GM12878 (cell line): ENCODE measurements at regions not wholly inside any gene's neighbourhood (a gene's known extent, or its start where the extent isn't known, plus 50 kb on each side); places are given as distances from the start of the nearest gene placed in this dataset.

ENCODE experiments used
- ATAC-seq: fragments of 200-7000 bp; cut with Tn5 transposase; 3 replicates; pipeline ENCODE4 v1.9.1; 2020; ENCODE audit warnings: mild to moderate bottlenecking, moderate library complexity
- BruUV-seq: library from RNA; stranded (reverse); fragments of 400-500 nt; replicated peaks from 2 replicates; lab custom pipeline; 2021; lab: Mats Ljungman, UMichigan
- CTCF ChIA-PET: fragments of 300-600 bp; sonication (Branson Sonifier 250); formaldehyde crosslinking; extraction: SDS; loops from one replicate; lab custom pipeline; 2021; ENCODE audit warnings: inconsistent platforms; lab: Yijun Ruan, JAX
- POLR2A ChIA-PET: fragments of 350-600 bp; formaldehyde crosslinking; extraction: SDS; loops from one replicate; lab custom pipeline; 2021; ENCODE audit warnings: inconsistent platforms; lab: Charles Lee
- RAD21 ChIA-PET: fragments of 300-600 bp; sonication (Branson Sonifier 250); formaldehyde crosslinking; loops from one replicate; lab custom pipeline; 2023; ENCODE audit warnings: antibody characterized with exemption; ENCODE audit not compliant: unreplicated experiment; lab: Charles Lee
- SMC1A ChIA-PET: fragments of 300-600 bp; sonication (Branson Sonifier 250); formaldehyde crosslinking; loops from one replicate; lab custom pipeline; 2023; ENCODE audit not compliant: unreplicated experiment, uncharacterized antibody; lab: Charles Lee
- DNase-seq: peaks from one replicate; pipeline ENCODE4 v3.0.0-alpha.2; 2011; ENCODE audit warnings: low read depth, low spot score
- FAIRE-seq: peaks from 3 replicates; lab custom pipeline; 2011; peaks lifted over from hg19 to GRCh38; lab: Jason Lieb, UNC
- H2AFZ ChIP-seq: 2 replicates; pipeline ENCODE4 v1.6.0; 2011; ENCODE audit warnings: low read depth, low read length, control low read depth; ENCODE audit not compliant: control insufficient read depth
- H3K27ac ChIP-seq: 2 replicates; pipeline ENCODE4 v1.5.1; 2011; ENCODE audit warnings: control low read depth; ENCODE audit not compliant: control insufficient read depth, insufficient read depth
- H3K27me3 ChIP-seq, 2 experiments: replicated peaks in 1 of 2; 2 replicates each; pipeline versions ENCODE4 v1.6.0 to v1.6.1; 2011; ENCODE audit warnings: low read length in 1 of 2; ENCODE audit not compliant: control insufficient read depth in 2 of 2, insufficient read depth in 2 of 2
- H3K36me3 ChIP-seq, 2 experiments: 2 replicates each; pipeline ENCODE4 v1.5.1; 2011; ENCODE audit warnings: low read length in 1 of 2; ENCODE audit not compliant: control insufficient read depth in 2 of 2, insufficient read depth in 2 of 2
- H3K4me1 ChIP-seq: 2 replicates; pipeline ENCODE4 v1.6.1; 2011; ENCODE audit warnings: mild to moderate bottlenecking, low read length, moderate library complexity, mixed read lengths; ENCODE audit not compliant: control insufficient read depth, insufficient read depth
- H3K4me2 ChIP-seq: 2 replicates; pipeline ENCODE4 v1.6.0; 2011; ENCODE audit warnings: control low read depth; ENCODE audit not compliant: control insufficient read depth, insufficient read depth
- H3K4me3 ChIP-seq: fragments of 200-600 bp; sonication (generic); 2 replicates; pipeline ENCODE4 v1.5.1; 2016
- H3K79me2 ChIP-seq: 2 replicates; pipeline ENCODE4 v1.6.0; 2011; ENCODE audit warnings: low read length; ENCODE audit not compliant: control insufficient read depth, insufficient read depth
- H3K9ac ChIP-seq: 2 replicates; pipeline ENCODE4 v1.8.0; 2011; ENCODE audit warnings: low read length, control low read depth, mixed read lengths; ENCODE audit not compliant: control insufficient read depth, insufficient read depth
- H3K9me3 ChIP-seq: replicated peaks from 3 replicates; pipeline ENCODE4 v1.5.1; 2011; ENCODE audit warnings: mild to moderate bottlenecking, low read length; ENCODE audit not compliant: control insufficient read depth, insufficient read depth
- H4K20me1 ChIP-seq: 2 replicates; pipeline ENCODE4 v1.6.0; 2011; ENCODE audit not compliant: control insufficient read depth, insufficient read depth
- ATF7 ChIP-seq: fragments of 450-650 bp; IDR thresholded peaks from 2 replicates; pipeline ENCODE4 v1.6.1; 2016; ENCODE audit warnings: low read depth, mild to moderate bottlenecking
- CHD1 ChIP-seq: IDR thresholded peaks from 2 replicates; pipeline ENCODE4 v1.6.1; 2012; ENCODE audit warnings: low read depth, low read length, improper control_type of control experiment
- HDGF ChIP-seq: fragments of 450-650 bp; IDR thresholded peaks from 2 replicates; pipeline ENCODE4 v1.6.1; 2016; ENCODE audit warnings: antibody characterized with exemption
- LARP7 ChIP-seq: fragments of 450-650 bp; IDR thresholded peaks from 2 replicates; pipeline ENCODE4 v1.6.1; 2017; ENCODE audit warnings: mild to moderate bottlenecking
- MTA2 ChIP-seq: fragments of 450-650 bp; IDR thresholded peaks from 2 replicates; pipeline ENCODE4 v1.6.1; 2016; ENCODE audit warnings: low read depth, mild to moderate bottlenecking, moderate library complexity
- POU2F2 ChIP-seq: IDR thresholded peaks from 3 replicates; pipeline ENCODE4 v1.6.1; 2011; ENCODE audit warnings: low read depth, mild to moderate bottlenecking, low read length, borderline replicate concordance
- RBBP5 ChIP-seq: fragments of 200-600 bp; sonication (generic); conservative IDR thresholded peaks from 2 replicates; pipeline ENCODE4 v1.6.1; 2016
- RFX5 ChIP-seq: IDR thresholded peaks from 2 replicates; pipeline ENCODE4 v1.6.1; 2011; ENCODE audit warnings: low read depth, low read length, improper control_type of control experiment
- SMAD5 ChIP-seq: IDR thresholded peaks from 2 replicates; pipeline ENCODE4 v1.6.1; 2016; ENCODE audit warnings: antibody characterized with exemption, low read depth
- TCF7 ChIP-seq: IDR thresholded peaks from 2 replicates; pipeline ENCODE4 v1.6.1; 2014; ENCODE audit warnings: antibody characterized with exemption, borderline replicate concordance
- ZNF217 ChIP-seq: fragments of 450-650 bp; IDR thresholded peaks from 2 replicates; pipeline ENCODE4 v1.6.1; 2017; ENCODE audit warnings: antibody characterized with exemption, mild to moderate bottlenecking
- ZNF622 ChIP-seq: fragments of 450-650 bp; IDR thresholded peaks from 2 replicates; pipeline ENCODE4 v1.6.1; 2017; ENCODE audit warnings: mild to moderate bottlenecking, inconsistent platforms
- WGBS: methylation state at CpG from one replicate; pipeline ENCODE4 v1.1.6; 2016; ENCODE audit warnings: low lambda C conversion rate; ENCODE audit not compliant: insufficient replicate concordance, insufficient coverage; ENCODE audit errors: missing lambda C conversion rate; 5-methylcytosine and 5-hydroxymethylcytosine counted together
- in situ Hi-C: fragments of 300-500 bp; cut with MboI; formaldehyde crosslinking; loops from 9 replicates; pipeline ENCODE4 v1.14.3; 2018; ENCODE audit warnings: mixed read lengths
- intact Hi-C: fragments of 100-400 bp; cut with micrococcal nuclease; formaldehyde crosslinking; loops from one replicate; pipeline ENCODE4 v1.14.2; 2022; ENCODE audit not compliant: unreplicated experiment
- TF ChIP-seq, protein P1 (sequence below): fragments of 450-650 bp; IDR thresholded peaks from 2 replicates; pipeline ENCODE4 v1.6.1; 2016; ENCODE audit warnings: mild to moderate bottlenecking
- TF ChIP-seq, protein P2 (sequence below): IDR thresholded peaks from 2 replicates; pipeline ENCODE4 v1.6.1; 2011; ENCODE audit warnings: borderline replicate concordance, low read depth, mild to moderate bottlenecking, moderate library complexity, low read length; ENCODE audit not compliant: insufficient read depth, poor library complexity, severe bottlenecking

- ChIA-PET CTCF (no interaction called here), SMC1A (interaction anchor here (0.6 kb wide), 1 partner anchor 413 kb away, joined by 3 read pairs; no protein-coding TSS in a partner anchor), POLR2A (no interaction called here), RAD21 (no interaction called here)
- no peaks in the 10 kb centered on the region for H3K9me3 ChIP-seq
- H3K27me3 ChIP-seq = no peaks in the 10 kb centered on the region
- no TSS peak for BruUV-seq
- no peak overlapping the region for H3K4me3 ChIP-seq
- no peak overlapping the region for H3K9ac ChIP-seq
- no peaks in the 10 kb centered on the region for H3K79me2 ChIP-seq
- no peaks in the 10 kb centered on the region for H3K36me3 ChIP-seq
- H3K4me2 ChIP-seq = no peak overlapping the region
- H2AFZ ChIP-seq = no peak overlapping the region
- no peaks in the 10 kb centered on the region for H3K4me1 ChIP-seq
- in situ Hi-C loops (no loop called here), intact Hi-C loops (no loop called here)
- FAIRE-seq = no peak
- ATAC-seq = no peak
- DNase-seq = no peak
- H4K20me1 ChIP-seq = no peaks in the 10 kb centered on the region
- WGBS = 32% methylated on average over 8 of the region's 8 CpGs
- TF ChIP-seq LARP7 (no peak), MTA2 (no peak), RFX5 (no peak), SMAD5 (no peak), ZNF622 (no peak), CHD1 (no peak), ZNF217 (no peak), HDGF (no peak), POU2F2 (no peak), TCF7 (no peak), RBBP5 (no peak), ATF7 (no peak)
- TF ChIP-seq, protein P1, sequence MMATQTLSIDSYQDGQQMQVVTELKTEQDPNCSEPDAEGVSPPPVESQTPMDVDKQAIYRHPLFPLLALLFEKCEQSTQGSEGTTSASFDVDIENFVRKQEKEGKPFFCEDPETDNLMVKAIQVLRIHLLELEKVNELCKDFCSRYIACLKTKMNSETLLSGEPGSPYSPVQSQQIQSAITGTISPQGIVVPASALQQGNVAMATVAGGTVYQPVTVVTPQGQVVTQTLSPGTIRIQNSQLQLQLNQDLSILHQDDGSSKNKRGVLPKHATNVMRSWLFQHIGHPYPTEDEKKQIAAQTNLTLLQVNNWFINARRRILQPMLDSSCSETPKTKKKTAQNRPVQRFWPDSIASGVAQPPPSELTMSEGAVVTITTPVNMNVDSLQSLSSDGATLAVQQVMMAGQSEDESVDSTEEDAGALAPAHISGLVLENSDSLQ = no peak
- TF ChIP-seq, protein P2, sequence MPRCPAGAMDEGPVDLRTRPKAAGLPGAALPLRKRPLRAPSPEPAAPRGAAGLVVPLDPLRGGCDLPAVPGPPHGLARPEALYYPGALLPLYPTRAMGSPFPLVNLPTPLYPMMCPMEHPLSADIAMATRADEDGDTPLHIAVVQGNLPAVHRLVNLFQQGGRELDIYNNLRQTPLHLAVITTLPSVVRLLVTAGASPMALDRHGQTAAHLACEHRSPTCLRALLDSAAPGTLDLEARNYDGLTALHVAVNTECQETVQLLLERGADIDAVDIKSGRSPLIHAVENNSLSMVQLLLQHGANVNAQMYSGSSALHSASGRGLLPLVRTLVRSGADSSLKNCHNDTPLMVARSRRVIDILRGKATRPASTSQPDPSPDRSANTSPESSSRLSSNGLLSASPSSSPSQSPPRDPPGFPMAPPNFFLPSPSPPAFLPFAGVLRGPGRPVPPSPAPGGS = no peak
- H3K27ac ChIP-seq = no peak overlapping the region
These were observed 157.0 kb downstream of the DRD1 start for GRCh38 chr5:175286981-175287380.
